ENCODE measurements at regions not wholly inside any gene's neighbourhood (a gene's known extent, or its start where the extent isn't known, plus 50 kb on each side); places are given as distances from the start of the nearest gene placed in this dataset.

DNA sequence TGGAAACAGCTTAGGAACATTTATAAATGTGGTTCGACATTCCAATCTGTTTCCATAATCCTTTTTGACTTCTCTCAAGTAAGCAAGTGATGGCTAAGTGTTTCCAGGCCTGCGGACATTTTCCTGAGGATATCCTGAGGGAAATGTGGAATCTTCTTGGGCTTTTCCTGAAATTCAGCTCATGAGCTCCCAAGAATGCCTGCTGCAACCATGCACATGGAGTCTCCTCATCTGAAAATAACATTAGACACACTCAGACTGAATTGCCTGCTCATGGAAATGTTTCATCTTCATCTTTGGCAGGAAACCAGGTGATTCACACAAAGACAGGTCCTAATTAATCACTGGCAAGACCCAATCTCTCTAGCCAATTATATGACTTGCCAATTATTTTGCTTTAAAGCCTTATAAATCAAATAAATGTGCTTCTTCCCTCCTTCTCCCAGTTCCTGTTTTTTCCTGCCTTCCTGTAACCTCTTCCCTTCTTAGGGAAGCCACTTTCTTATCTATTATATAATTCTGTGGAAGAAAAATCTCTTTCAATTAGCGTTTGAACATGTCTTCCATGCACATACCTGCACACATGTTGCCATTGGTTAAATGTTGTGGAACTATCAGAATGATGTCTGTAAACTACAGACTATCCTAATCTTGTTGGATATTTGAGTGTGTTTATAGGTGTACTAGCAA, 104.6 kb upstream of the MXRA5 start:
- no TSS peak for BruUV-seq (replicated peaks)
- Histone ChIP-seq H3K9me1 (replicated peaks; ENCODE audit: control insufficient read depth, extremely low read depth, insufficient read depth, low read length) (no peaks in the 10 kb centered on the region), H3K9ac (replicated peaks; ENCODE audit: extremely low read depth, insufficient read depth, low read length) (no peak overlapping the region), H3K27ac (ENCODE audit: insufficient read depth, low read depth, low read length) (no peak overlapping the region), H3K27me3 (ENCODE audit: control insufficient read depth in 2 of 2, insufficient read depth in 2 of 2, low read length in 2 of 2) (no peaks in the 10 kb centered on the region), H4K20me1 (replicated peaks; ENCODE audit: control insufficient read depth, extremely low read depth, insufficient read depth, low read length) (no peaks in the 10 kb centered on the region), H3K4me3 (replicated peaks in 1 of 3; ENCODE audit: insufficient read depth in 1 of 3, low read depth in 1 of 3, low read length in 3 of 3) (no peak overlapping the region), H3K4me1 (ENCODE audit: control insufficient read depth, extremely low read depth, insufficient read depth, low read length) (no peaks in the 10 kb centered on the region), H2AFZ (ENCODE audit: low read depth, low read length) (no peak overlapping the region), H3K36me3 (ENCODE audit: control insufficient read depth in 2 of 2, extremely low read depth in 1 of 2, insufficient read depth in 2 of 2, low read length in 2 of 2) (no peaks in the 10 kb centered on the region), H3K79me2 (ENCODE audit: control insufficient read depth, insufficient read depth, low read length) (no peaks in the 10 kb centered on the region), H3K9me3 (replicated peaks; ENCODE audit: control insufficient read depth, insufficient read depth, low read length) (no peaks in the 10 kb centered on the region), H3K4me2 (ENCODE audit: insufficient read depth, low read length) (no peak overlapping the region)
- intact Hi-C loops (cut with micrococcal nuclease), result no loop called here
- FAIRE-seq, result peak; percentile 87
- CTCF ChIA-PET, result no interaction called here
- TF ChIP-seq GATA2 (IDR thresholded peaks at IDR 0.05; ENCODE audit: insufficient read depth, insufficient read length, low read depth, low read length) (no peak), EZH2 (IDR thresholded peaks at IDR 0.05; ENCODE audit: borderline replicate concordance, low read depth, low read length, severe bottlenecking) (no peak), JUN (IDR thresholded peaks at IDR 0.05; ENCODE audit: borderline replicate concordance, insufficient read depth, insufficient read length, low read depth) (no peak), FOS (IDR thresholded peaks at IDR 0.05; ENCODE audit: borderline replicate concordance, insufficient read depth, low read length) (no peak), MYC (IDR thresholded peaks at IDR 0.05; ENCODE audit: low read depth, low read length) (no peak), POLR2AphosphoS5 (IDR thresholded peaks at IDR 0.05; ENCODE audit: insufficient read depth, low read depth, low read length) (no peak), POLR2A (IDR thresholded peaks at IDR 0.05; ENCODE audit: low read depth, low read length) (no peak)
- TF ChIP-seq, protein P1, sequence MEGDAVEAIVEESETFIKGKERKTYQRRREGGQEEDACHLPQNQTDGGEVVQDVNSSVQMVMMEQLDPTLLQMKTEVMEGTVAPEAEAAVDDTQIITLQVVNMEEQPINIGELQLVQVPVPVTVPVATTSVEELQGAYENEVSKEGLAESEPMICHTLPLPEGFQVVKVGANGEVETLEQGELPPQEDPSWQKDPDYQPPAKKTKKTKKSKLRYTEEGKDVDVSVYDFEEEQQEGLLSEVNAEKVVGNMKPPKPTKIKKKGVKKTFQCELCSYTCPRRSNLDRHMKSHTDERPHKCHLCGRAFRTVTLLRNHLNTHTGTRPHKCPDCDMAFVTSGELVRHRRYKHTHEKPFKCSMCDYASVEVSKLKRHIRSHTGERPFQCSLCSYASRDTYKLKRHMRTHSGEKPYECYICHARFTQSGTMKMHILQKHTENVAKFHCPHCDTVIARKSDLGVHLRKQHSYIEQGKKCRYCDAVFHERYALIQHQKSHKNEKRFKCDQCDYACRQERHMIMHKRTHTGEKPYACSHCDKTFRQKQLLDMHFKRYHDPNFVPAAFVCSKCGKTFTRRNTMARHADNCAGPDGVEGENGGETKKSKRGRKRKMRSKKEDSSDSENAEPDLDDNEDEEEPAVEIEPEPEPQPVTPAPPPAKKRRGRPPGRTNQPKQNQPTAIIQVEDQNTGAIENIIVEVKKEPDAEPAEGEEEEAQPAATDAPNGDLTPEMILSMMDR (IDR thresholded peaks at IDR 0.05; ENCODE audit: extremely low read depth in 1 of 2, insufficient read depth in 1 of 2, low read depth in 1 of 2, low read length in 2 of 2), result no peak
- TF ChIP-seq, protein P2, sequence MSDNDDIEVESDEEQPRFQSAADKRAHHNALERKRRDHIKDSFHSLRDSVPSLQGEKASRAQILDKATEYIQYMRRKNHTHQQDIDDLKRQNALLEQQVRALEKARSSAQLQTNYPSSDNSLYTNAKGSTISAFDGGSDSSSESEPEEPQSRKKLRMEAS (IDR thresholded peaks at IDR 0.05; ENCODE audit: insufficient read depth, insufficient read length), result no peak
- dilution Hi-C loops (cut with MboI; ENCODE audit: extremely low pct_ligation_motif_present, low sequenced_read_pairs), result no loop called here
- DNase-seq (ENCODE audit: low read depth, low spot score), result no peak
- POLR2A ChIA-PET, result no interaction called here
